Neural cell (in vitro differentiated cells): ENCODE measurements at regions not wholly inside any gene's neighbourhood (a gene's known extent, or its start where the extent isn't known, plus 50 kb on each side); places are given as distances from the start of the nearest gene placed in this dataset.

Experiments
- H2AFZ ChIP-seq: fragments of 200-600, 300-800 bp; sonication (generic), shearing (Covaris generic); 2 replicates; pipeline ENCODE4 v1.6.0; 2014; ENCODE audit warnings: low read depth, mild to moderate bottlenecking, antibody characterized with exemption, low read length, moderate library complexity
- H3F3A ChIP-seq: fragments of 200-600 bp; shearing (Covaris generic); 2 replicates; pipeline ENCODE4 v1.6.1; 2016; ENCODE audit warnings: mild to moderate bottlenecking, moderate library complexity, mixed read lengths, antibody characterized with exemption, low read length; ENCODE audit not compliant: insufficient read depth, poor library complexity, severe bottlenecking
- H3K27ac ChIP-seq: fragments of 200-600, 300-800 bp; sonication (generic), shearing (Covaris generic); 2 replicates; pipeline ENCODE4 v1.5.1; 2014; ENCODE audit warnings: mild to moderate bottlenecking, low read length, moderate library complexity
- H3K27me3 ChIP-seq: fragments of 300-800, 200-600 bp; sonication (generic), shearing (Covaris generic); 2 replicates; pipeline ENCODE4 v1.6.0; 2014; ENCODE audit warnings: mild to moderate bottlenecking, low read depth, low read length, moderate library complexity; ENCODE audit not compliant: insufficient read depth
- H3K36me3 ChIP-seq: fragments of 300-800, 200-600 bp; sonication (generic), shearing (Covaris generic); 2 replicates; pipeline ENCODE4 v1.5.1; 2014; ENCODE audit warnings: mild to moderate bottlenecking, antibody characterized with exemption, low read length, moderate library complexity; ENCODE audit not compliant: insufficient read depth
- H3K4me2 ChIP-seq: fragments of 300-800, 200-600 bp; sonication (generic), shearing (Covaris generic); 2 replicates; pipeline ENCODE4 v1.6.0; 2014; ENCODE audit warnings: mild to moderate bottlenecking, low read length
- H3K4me3 ChIP-seq: fragments of 300-800, 200-600 bp; sonication (generic), shearing (Covaris generic); 2 replicates; pipeline ENCODE4 v1.5.1; 2014; ENCODE audit warnings: mild to moderate bottlenecking, low read length, moderate library complexity
- H3K79me2 ChIP-seq: fragments of 200-600 bp; shearing (Covaris generic); replicated peaks from 2 replicates; pipeline ENCODE4 v1.6.0; 2014; ENCODE audit warnings: mild to moderate bottlenecking, low read length, moderate library complexity; ENCODE audit not compliant: insufficient read depth
- H3K9ac ChIP-seq: fragments of 300-800, 200-600 bp; sonication (generic), shearing (Covaris generic); 2 replicates; pipeline ENCODE4 v1.6.1; 2016; ENCODE audit warnings: mild to moderate bottlenecking, low read length, mixed read lengths
- H3K9me2 ChIP-seq: fragments of 200-600 bp; shearing (Covaris generic); 2 replicates; pipeline ENCODE4 v1.6.1; 2016; ENCODE audit warnings: mild to moderate bottlenecking, low read length, mixed read lengths; ENCODE audit not compliant: insufficient read depth
- H3K9me3 ChIP-seq: fragments of 200-600, 300-800 bp; sonication (generic), shearing (Covaris generic); 2 replicates; pipeline ENCODE4 v1.6.1; 2016; ENCODE audit warnings: mild to moderate bottlenecking, mixed run types, low read length, moderate library complexity, mixed read lengths
- H4K20me1 ChIP-seq: fragments of 200-600 bp; shearing (Covaris generic); 2 replicates; pipeline ENCODE4 v1.6.1; 2016; ENCODE audit warnings: mild to moderate bottlenecking, mixed run types; ENCODE audit not compliant: insufficient read depth
- EP300 ChIP-seq: fragments of 450-650 bp; conservative IDR thresholded peaks from 2 replicates; pipeline ENCODE4 v1.6.1; 2014; ENCODE audit warnings: antibody characterized with exemption, mild to moderate bottlenecking, moderate library complexity; ENCODE audit not compliant: poor library complexity, severe bottlenecking
- EZH2 ChIP-seq: fragments of 200-600, 300-800 bp; shearing (Covaris generic), sonication (generic); IDR thresholded peaks from 2 replicates; pipeline ENCODE4 v1.6.1; 2014; ENCODE audit warnings: antibody characterized with exemption, low read length, borderline replicate concordance, mild to moderate bottlenecking; ENCODE audit not compliant: insufficient read depth, poor library complexity, severe bottlenecking
- MXI1 ChIP-seq: fragments of 450-650 bp; conservative IDR thresholded peaks from 2 replicates; pipeline ENCODE4 v1.6.1; 2014; ENCODE audit warnings: antibody characterized with exemption, mild to moderate bottlenecking; ENCODE audit not compliant: poor library complexity, severe bottlenecking
- POLR2AphosphoS5 ChIP-seq: IDR thresholded peaks from 2 replicates; pipeline ENCODE4 v1.6.1; 2012
- RAD21 ChIP-seq: fragments of 450-650 bp; conservative IDR thresholded peaks from 2 replicates; pipeline ENCODE4 v1.6.1; 2014; ENCODE audit warnings: antibody characterized with exemption, mild to moderate bottlenecking, moderate library complexity
- SMC3 ChIP-seq: fragments of 450-650 bp; conservative IDR thresholded peaks from 2 replicates; pipeline ENCODE4 v1.6.1; 2014; ENCODE audit warnings: antibody characterized with exemption, mild to moderate bottlenecking, moderate library complexity; ENCODE audit not compliant: poor library complexity
- TAF1 ChIP-seq: IDR thresholded peaks from 2 replicates; pipeline ENCODE4 v1.6.1; 2012; ENCODE audit warnings: low read depth
- TF ChIP-seq, protein P1 (sequence below): IDR thresholded peaks from 2 replicates; pipeline ENCODE4 v1.6.1; 2012; ENCODE audit warnings: borderline replicate concordance
- TF ChIP-seq, protein P2 (sequence below): fragments of 450-650 bp; IDR thresholded peaks from 2 replicates; pipeline ENCODE4 v1.5.1; 2014; ENCODE audit warnings: antibody characterized with exemption, mild to moderate bottlenecking, moderate library complexity; ENCODE audit not compliant: poor library complexity, severe bottlenecking

DNA sequence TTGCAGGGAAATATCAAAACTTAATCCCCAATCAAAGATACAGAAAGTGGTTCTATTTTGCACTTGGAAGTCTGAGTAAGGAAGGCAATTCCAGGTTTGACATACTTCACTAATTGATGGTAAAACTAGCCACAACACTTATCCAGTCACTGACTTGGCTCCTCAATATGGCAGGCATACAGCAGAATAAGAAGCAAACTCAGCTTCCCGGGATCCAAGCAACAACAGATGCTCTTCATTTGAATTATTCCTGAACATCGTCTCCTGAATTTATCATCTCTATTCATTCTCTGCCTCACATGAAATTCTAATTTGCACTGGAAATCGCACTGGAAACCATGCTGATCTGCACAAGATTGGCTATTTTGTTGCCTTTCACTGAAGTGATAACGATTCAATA lies 629.6 kb downstream of the PRELID2 start:
- TF ChIP-seq RAD21: no peak
- no peaks in the 10 kb centered on the region for H3K36me3 ChIP-seq
- H3F3A ChIP-seq: no peaks in the 10 kb centered on the region
- no peak overlapping the region for H3K9ac ChIP-seq
- no peaks in the 10 kb centered on the region for H3K9me3 ChIP-seq
- H3K79me2 ChIP-seq: no peaks in the 10 kb centered on the region
- H3K4me2 ChIP-seq: no peak overlapping the region
- H3K9me2 ChIP-seq: no peaks in the 10 kb centered on the region
- H3K27ac ChIP-seq: no peak overlapping the region
- H2AFZ ChIP-seq: no peak overlapping the region
- H3K27me3 ChIP-seq: no peaks in the 10 kb centered on the region
- no peak overlapping the region for H3K4me3 ChIP-seq
- H4K20me1 ChIP-seq: no peaks in the 10 kb centered on the region

DNA sequence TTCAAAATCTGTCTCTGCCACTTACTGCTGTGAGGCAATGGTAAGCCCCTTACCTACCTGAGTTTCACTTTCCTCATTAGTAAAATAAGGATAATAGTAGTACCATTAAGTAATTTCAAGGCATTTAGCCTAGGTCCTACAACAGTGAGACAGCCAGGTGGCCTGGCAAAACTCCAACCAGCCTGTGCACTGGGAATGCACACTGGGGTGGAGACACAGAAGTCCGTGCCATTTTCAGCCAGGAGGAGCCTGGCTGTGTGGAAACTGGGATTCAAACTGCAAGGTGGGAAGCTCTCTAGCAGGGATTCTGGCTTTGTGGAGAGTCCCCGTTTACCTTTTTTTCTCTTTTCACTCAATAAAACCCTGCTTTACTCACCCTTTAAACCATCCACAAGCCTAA lies 630.4 kb downstream of the PRELID2 start:
- Histone ChIP-seq H3K79me2 (no peaks in the 10 kb centered on the region), H3F3A (no peaks in the 10 kb centered on the region), H3K27me3 (no peaks in the 10 kb centered on the region), H3K36me3 (no peaks in the 10 kb centered on the region), H3K9ac (no peak overlapping the region), H3K9me2 (no peaks in the 10 kb centered on the region), H3K4me3 (no peak overlapping the region), H3K27ac (no peak overlapping the region), H3K9me3 (no peaks in the 10 kb centered on the region), H4K20me1 (no peaks in the 10 kb centered on the region), H3K4me2 (no peak overlapping the region), H2AFZ (no peak overlapping the region)
- TF ChIP-seq RAD21: no peak
- TF ChIP-seq, protein P1, sequence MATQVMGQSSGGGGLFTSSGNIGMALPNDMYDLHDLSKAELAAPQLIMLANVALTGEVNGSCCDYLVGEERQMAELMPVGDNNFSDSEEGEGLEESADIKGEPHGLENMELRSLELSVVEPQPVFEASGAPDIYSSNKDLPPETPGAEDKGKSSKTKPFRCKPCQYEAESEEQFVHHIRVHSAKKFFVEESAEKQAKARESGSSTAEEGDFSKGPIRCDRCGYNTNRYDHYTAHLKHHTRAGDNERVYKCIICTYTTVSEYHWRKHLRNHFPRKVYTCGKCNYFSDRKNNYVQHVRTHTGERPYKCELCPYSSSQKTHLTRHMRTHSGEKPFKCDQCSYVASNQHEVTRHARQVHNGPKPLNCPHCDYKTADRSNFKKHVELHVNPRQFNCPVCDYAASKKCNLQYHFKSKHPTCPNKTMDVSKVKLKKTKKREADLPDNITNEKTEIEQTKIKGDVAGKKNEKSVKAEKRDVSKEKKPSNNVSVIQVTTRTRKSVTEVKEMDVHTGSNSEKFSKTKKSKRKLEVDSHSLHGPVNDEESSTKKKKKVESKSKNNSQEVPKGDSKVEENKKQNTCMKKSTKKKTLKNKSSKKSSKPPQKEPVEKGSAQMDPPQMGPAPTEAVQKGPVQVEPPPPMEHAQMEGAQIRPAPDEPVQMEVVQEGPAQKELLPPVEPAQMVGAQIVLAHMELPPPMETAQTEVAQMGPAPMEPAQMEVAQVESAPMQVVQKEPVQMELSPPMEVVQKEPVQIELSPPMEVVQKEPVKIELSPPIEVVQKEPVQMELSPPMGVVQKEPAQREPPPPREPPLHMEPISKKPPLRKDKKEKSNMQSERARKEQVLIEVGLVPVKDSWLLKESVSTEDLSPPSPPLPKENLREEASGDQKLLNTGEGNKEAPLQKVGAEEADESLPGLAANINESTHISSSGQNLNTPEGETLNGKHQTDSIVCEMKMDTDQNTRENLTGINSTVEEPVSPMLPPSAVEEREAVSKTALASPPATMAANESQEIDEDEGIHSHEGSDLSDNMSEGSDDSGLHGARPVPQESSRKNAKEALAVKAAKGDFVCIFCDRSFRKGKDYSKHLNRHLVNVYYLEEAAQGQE: no peak
- TF ChIP-seq MXI1: no peak
- no peak for TF ChIP-seq EZH2
- no peak for TF ChIP-seq POLR2AphosphoS5
- TF ChIP-seq EP300: no peak
- no peak for TF ChIP-seq TAF1
- TF ChIP-seq, protein P2, sequence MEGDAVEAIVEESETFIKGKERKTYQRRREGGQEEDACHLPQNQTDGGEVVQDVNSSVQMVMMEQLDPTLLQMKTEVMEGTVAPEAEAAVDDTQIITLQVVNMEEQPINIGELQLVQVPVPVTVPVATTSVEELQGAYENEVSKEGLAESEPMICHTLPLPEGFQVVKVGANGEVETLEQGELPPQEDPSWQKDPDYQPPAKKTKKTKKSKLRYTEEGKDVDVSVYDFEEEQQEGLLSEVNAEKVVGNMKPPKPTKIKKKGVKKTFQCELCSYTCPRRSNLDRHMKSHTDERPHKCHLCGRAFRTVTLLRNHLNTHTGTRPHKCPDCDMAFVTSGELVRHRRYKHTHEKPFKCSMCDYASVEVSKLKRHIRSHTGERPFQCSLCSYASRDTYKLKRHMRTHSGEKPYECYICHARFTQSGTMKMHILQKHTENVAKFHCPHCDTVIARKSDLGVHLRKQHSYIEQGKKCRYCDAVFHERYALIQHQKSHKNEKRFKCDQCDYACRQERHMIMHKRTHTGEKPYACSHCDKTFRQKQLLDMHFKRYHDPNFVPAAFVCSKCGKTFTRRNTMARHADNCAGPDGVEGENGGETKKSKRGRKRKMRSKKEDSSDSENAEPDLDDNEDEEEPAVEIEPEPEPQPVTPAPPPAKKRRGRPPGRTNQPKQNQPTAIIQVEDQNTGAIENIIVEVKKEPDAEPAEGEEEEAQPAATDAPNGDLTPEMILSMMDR: no peak
- no peak for TF ChIP-seq SMC3

DNA sequence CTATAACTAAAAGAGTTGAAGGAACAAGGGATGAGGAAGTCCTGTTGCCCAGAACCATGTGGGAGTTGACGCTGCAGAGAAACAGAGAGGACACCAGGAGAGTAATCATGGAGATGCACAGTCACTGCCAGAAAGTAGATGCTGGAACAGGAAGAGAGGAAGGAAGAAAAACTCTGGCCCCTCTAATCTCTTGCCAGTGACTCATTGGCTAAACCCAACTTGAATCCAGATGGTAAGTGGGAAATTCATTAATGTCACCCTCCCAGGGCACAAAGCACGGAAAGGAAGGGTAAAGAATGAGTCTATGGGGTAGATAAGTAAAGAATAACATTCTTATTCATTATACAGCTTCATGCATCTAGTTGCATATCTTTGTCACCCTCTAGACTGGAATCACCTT lies 631.9 kb downstream of the PRELID2 start:
- Histone ChIP-seq H3K36me3 (no peaks in the 10 kb centered on the region), H3F3A (no peaks in the 10 kb centered on the region), H3K27ac (no peak overlapping the region), H4K20me1 (no peaks in the 10 kb centered on the region), H3K4me2 (no peak overlapping the region), H2AFZ (no peak overlapping the region), H3K9me2 (no peaks in the 10 kb centered on the region), H3K4me3 (no peak overlapping the region), H3K9ac (no peak overlapping the region), H3K9me3 (no peaks in the 10 kb centered on the region), H3K27me3 (no peaks in the 10 kb centered on the region), H3K79me2 (no peaks in the 10 kb centered on the region)
- TF ChIP-seq EP300 (no peak), POLR2AphosphoS5 (no peak), EZH2 (no peak), SMC3 (no peak), RAD21 (no peak), TAF1 (no peak), MXI1 (no peak)
- TF ChIP-seq, protein P1: no peak
- TF ChIP-seq, protein P2: no peak
